ENCODE measurements at regions not wholly inside any gene's neighbourhood (a gene's known extent, or its start where the extent isn't known, plus 50 kb on each side); places are given as distances from the start of the nearest gene placed in this dataset.

DNA sequence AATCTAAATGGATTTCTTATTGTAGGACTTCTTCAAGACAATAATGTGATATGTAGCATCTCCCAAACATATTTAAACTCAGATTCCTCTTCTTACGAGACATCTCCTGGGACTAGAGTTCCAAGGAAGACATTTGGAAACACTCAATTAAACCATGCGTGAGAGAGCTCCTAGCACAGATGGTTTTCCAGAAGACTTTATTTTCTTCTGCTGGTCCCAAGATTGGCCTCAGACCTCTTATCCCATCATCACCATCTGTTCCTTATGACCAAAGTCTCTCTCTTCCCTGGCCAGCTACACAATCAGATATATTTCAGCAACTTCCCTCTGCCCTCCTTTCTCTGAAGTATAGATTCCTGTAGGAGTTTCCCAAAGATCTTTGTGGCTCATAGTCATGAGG is 93.2 kb upstream of the JARID2 start:
- peaks cover 4% of the 10 kb centered on the region for H3K4me1 ChIP-seq (ENCODE audit: control insufficient read depth, insufficient read depth, low read length)
- no peaks in the 10 kb centered on the region for H3K4me1 Mint-ChIP-seq
- no peaks in the 10 kb centered on the region for H3K27me3 ChIP-seq (ENCODE audit: control insufficient read depth, insufficient read depth, low read length)
- H3K4me3 Mint-ChIP-seq = no peak overlapping the region
- TF ChIP-seq, protein P1, sequence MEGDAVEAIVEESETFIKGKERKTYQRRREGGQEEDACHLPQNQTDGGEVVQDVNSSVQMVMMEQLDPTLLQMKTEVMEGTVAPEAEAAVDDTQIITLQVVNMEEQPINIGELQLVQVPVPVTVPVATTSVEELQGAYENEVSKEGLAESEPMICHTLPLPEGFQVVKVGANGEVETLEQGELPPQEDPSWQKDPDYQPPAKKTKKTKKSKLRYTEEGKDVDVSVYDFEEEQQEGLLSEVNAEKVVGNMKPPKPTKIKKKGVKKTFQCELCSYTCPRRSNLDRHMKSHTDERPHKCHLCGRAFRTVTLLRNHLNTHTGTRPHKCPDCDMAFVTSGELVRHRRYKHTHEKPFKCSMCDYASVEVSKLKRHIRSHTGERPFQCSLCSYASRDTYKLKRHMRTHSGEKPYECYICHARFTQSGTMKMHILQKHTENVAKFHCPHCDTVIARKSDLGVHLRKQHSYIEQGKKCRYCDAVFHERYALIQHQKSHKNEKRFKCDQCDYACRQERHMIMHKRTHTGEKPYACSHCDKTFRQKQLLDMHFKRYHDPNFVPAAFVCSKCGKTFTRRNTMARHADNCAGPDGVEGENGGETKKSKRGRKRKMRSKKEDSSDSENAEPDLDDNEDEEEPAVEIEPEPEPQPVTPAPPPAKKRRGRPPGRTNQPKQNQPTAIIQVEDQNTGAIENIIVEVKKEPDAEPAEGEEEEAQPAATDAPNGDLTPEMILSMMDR (IDR thresholded peaks at IDR 0.05) = no peak
- 96% methylated on average over 2 of the region's 2 CpGs for WGBS (ENCODE audit: insufficient coverage)
- H3K36me3 ChIP-seq (ENCODE audit: control insufficient read depth, insufficient read depth, low read length) = no peaks in the 10 kb centered on the region
- no peak overlapping the region for H3K4me3 ChIP-seq (ENCODE audit: low read length)
- H3K9me3 ChIP-seq (ENCODE audit: control insufficient read depth, insufficient read depth, low read length) = no peaks in the 10 kb centered on the region
- no peaks in the 10 kb centered on the region for H3K9me3 Mint-ChIP-seq
- no peak overlapping the region for H3K27ac Mint-ChIP-seq
- no peak overlapping the region for H3K27ac ChIP-seq (ENCODE audit: low read length)
- no peak for ATAC-seq
- intact Hi-C loops (cut with micrococcal nuclease) = no loop called here
- no peak for DNase-seq
- H3K27me3 Mint-ChIP-seq (ENCODE audit: low read depth in 2 of 2) = peaks cover 0 to 3% of the 10 kb centered on the region in 2 donors
- no peaks in the 10 kb centered on the region for H3K36me3 Mint-ChIP-seq

- H3K4me3 Mint-ChIP-seq = no peak overlapping the region
- H3K36me3 Mint-ChIP-seq = no peaks in the 10 kb centered on the region
- intact Hi-C loops (cut with micrococcal nuclease) = no loop called here
- H3K27ac Mint-ChIP-seq = no peak overlapping the region
- no peaks in the 10 kb centered on the region for H3K36me3 ChIP-seq (ENCODE audit: control insufficient read depth, insufficient read depth, low read length)
- no peaks in the 10 kb centered on the region for H3K9me3 ChIP-seq (ENCODE audit: control insufficient read depth, insufficient read depth, low read length)
- H3K4me1 Mint-ChIP-seq = no peaks in the 10 kb centered on the region
- TF ChIP-seq, protein P1 (IDR thresholded peaks at IDR 0.05) = no peak
- no peaks in the 10 kb centered on the region for H3K9me3 Mint-ChIP-seq
- peaks cover 0 to 3% of the 10 kb centered on the region in 2 donors for H3K27me3 Mint-ChIP-seq (ENCODE audit: low read depth in 2 of 2)
- no peak overlapping the region for H3K27ac ChIP-seq (ENCODE audit: low read length)
- ATAC-seq (no peak), DNase-seq (no peak)
- H3K27me3 ChIP-seq (ENCODE audit: control insufficient read depth, insufficient read depth, low read length) = no peaks in the 10 kb centered on the region
- 98% methylated on average over 7 of the region's 7 CpGs for WGBS (ENCODE audit: insufficient coverage)
- H3K4me3 ChIP-seq (ENCODE audit: low read length) = no peak overlapping the region
- H3K4me1 ChIP-seq (ENCODE audit: control insufficient read depth, insufficient read depth, low read length) = peaks cover 4% of the 10 kb centered on the region
Measured at GRCh38 chr6:15153191-15153590, 92.7 kb upstream of the JARID2 start.

DNA sequence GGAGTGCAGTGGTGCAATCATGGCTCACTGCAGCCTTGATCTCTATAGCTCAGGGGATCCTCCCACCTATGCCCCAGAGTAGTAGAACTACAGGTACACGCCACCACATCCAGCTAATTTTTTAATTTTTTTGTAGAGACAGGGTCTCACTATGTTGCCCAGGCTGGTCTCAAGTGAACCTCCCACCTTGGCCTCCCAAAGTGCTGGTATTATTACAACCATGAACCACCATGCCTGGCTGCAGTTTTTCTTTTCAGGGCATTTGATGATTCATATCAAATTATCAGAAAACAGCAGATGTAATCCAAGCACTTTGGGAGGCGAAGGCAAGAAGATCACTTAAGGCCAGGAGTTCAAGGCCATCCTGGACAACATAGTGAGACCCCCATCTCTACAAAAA is 88.4 kb upstream of the JARID2 start:
- H3K27ac ChIP-seq (ENCODE audit: low read length) = no peak overlapping the region
- H3K36me3 Mint-ChIP-seq = no peaks in the 10 kb centered on the region
- H3K9me3 Mint-ChIP-seq = no peaks in the 10 kb centered on the region
- TF ChIP-seq, protein P1 (IDR thresholded peaks at IDR 0.05) = no peak
- no peaks in the 10 kb centered on the region for H3K27me3 ChIP-seq (ENCODE audit: control insufficient read depth, insufficient read depth, low read length)
- intact Hi-C loops (cut with micrococcal nuclease) = no loop called here
- no peak for ATAC-seq
- no peak overlapping the region for H3K4me3 ChIP-seq (ENCODE audit: low read length)
- no peak for DNase-seq
- H3K27me3 Mint-ChIP-seq (ENCODE audit: low read depth in 2 of 2) = no peaks in the 10 kb centered on the region
- H3K9me3 ChIP-seq (ENCODE audit: control insufficient read depth, insufficient read depth, low read length) = no peaks in the 10 kb centered on the region
- no peak overlapping the region for H3K27ac Mint-ChIP-seq
- 95% methylated on average over 2 of the region's 2 CpGs for WGBS (ENCODE audit: insufficient coverage)
- H3K4me1 ChIP-seq (ENCODE audit: control insufficient read depth, insufficient read depth, low read length) = no peaks in the 10 kb centered on the region
- no peaks in the 10 kb centered on the region for H3K36me3 ChIP-seq (ENCODE audit: control insufficient read depth, insufficient read depth, low read length)
- no peaks in the 10 kb centered on the region for H3K4me1 Mint-ChIP-seq
- H3K4me3 Mint-ChIP-seq = no peak overlapping the region

- Histone ChIP-seq H3K36me3 (ENCODE audit: control insufficient read depth, insufficient read depth, low read length) (no peaks in the 10 kb centered on the region), H3K27ac (ENCODE audit: low read length) (no peak overlapping the region), H3K9me3 (ENCODE audit: control insufficient read depth, insufficient read depth, low read length) (no peaks in the 10 kb centered on the region), H3K4me1 (ENCODE audit: control insufficient read depth, insufficient read depth, low read length) (no peaks in the 10 kb centered on the region), H3K27me3 (ENCODE audit: control insufficient read depth, insufficient read depth, low read length) (no peaks in the 10 kb centered on the region), H3K4me3 (ENCODE audit: low read length) (no peak overlapping the region)
- DNase-seq (no peak), ATAC-seq (no peak)
- no peaks in the 10 kb centered on the region for H3K4me1 Mint-ChIP-seq
- H3K27me3 Mint-ChIP-seq (ENCODE audit: low read depth in 2 of 2) = no peaks in the 10 kb centered on the region
- no peaks in the 10 kb centered on the region for H3K9me3 Mint-ChIP-seq
- intact Hi-C loops (cut with micrococcal nuclease) = no loop called here
- TF ChIP-seq, protein P1 (IDR thresholded peaks at IDR 0.05) = no peak
- no peaks in the 10 kb centered on the region for H3K36me3 Mint-ChIP-seq
- no peak overlapping the region for H3K27ac Mint-ChIP-seq
- 93% methylated on average over 10 of the region's 10 CpGs for WGBS (ENCODE audit: insufficient coverage)
- H3K4me3 Mint-ChIP-seq = no peak overlapping the region
Measured at GRCh38 chr6:15158821-15159619, 86.8 kb upstream of the JARID2 start.
